SK-N-SH treated with all-trans-retinoic acid at 6 μM for 48 hours (cell line): ENCODE measurements at regions not wholly inside any gene's neighbourhood (a gene's known extent, or its start where the extent isn't known, plus 50 kb on each side); places are given as distances from the start of the nearest gene placed in this dataset.

Source experiments
- ATAC-seq: fragments of 200-7000 bp; cut with Tn5 transposase; 3 replicates; pipeline ENCODE4 v1.9.1; 2020; ENCODE audit warnings: mild to moderate bottlenecking, moderate library complexity
- ARNTL ChIP-seq: fragments of 450-650 bp; formaldehyde crosslinking; IDR thresholded peaks from 2 replicates; pipeline ENCODE4 v1.5.0; 2020; ENCODE audit warnings: low read depth, mild to moderate bottlenecking, moderate library complexity, borderline replicate concordance
- BACH2 ChIP-seq: fragments of 250-450 bp; sonication (Bioruptor Pico); IDR thresholded peaks from 2 replicates; pipeline ENCODE4 v1.9.0; 2021; ENCODE audit warnings: mild to moderate bottlenecking, borderline replicate concordance
- CREB5 ChIP-seq: fragments of 250-450 bp; sonication (Bioruptor Pico); IDR thresholded peaks from 2 replicates; pipeline ENCODE4 v1.5.1; 2020; ENCODE audit warnings: low read depth, mild to moderate bottlenecking, moderate library complexity
- CSDC2 ChIP-seq: fragments of 250-450 bp; sonication (Bioruptor Pico); IDR thresholded peaks from 2 replicates; pipeline ENCODE4 v1.5.0; 2020; ENCODE audit warnings: mild to moderate bottlenecking, moderate library complexity
- CSRNP3 ChIP-seq: fragments of 250-450 bp; sonication (Bioruptor Pico); IDR thresholded peaks from 2 replicates; pipeline ENCODE4 v1.5.1; 2021; ENCODE audit warnings: mild to moderate bottlenecking, moderate library complexity
- GLIS3 ChIP-seq: fragments of 250-450 bp; sonication (Bioruptor Pico); IDR thresholded peaks from 2 replicates; pipeline ENCODE4 v1.5.0; 2020; ENCODE audit warnings: mild to moderate bottlenecking, moderate library complexity
- ISL1 ChIP-seq: fragments of 250-450 bp; sonication (Bioruptor Pico); IDR thresholded peaks from 2 replicates; pipeline ENCODE4 v2.1.2; 2022; ENCODE audit warnings: mild to moderate bottlenecking, moderate library complexity
- OSR1 ChIP-seq: fragments of 250-450 bp; sonication (Bioruptor Pico); IDR thresholded peaks from 2 replicates; pipeline ENCODE4 v1.8.0; 2022; ENCODE audit warnings: moderate library complexity, mild to moderate bottlenecking, inconsistent platforms
- POU6F1 ChIP-seq: fragments of 250-450 bp; sonication (Bioruptor Pico); IDR thresholded peaks from 2 replicates; pipeline ENCODE4 v1.8.0; 2021; ENCODE audit warnings: low read depth, mild to moderate bottlenecking, moderate library complexity, borderline replicate concordance
- SNAI2 ChIP-seq: fragments of 250-450 bp; sonication (Bioruptor Pico); IDR thresholded peaks from 2 replicates; pipeline ENCODE4 v1.5.0; 2020; ENCODE audit warnings: mild to moderate bottlenecking, moderate library complexity
- TCF4 ChIP-seq: fragments of 250-450 bp; sonication (Bioruptor Pico); IDR thresholded peaks from 2 replicates; pipeline ENCODE4 v1.8.0; 2021; ENCODE audit warnings: mild to moderate bottlenecking, moderate library complexity, borderline replicate concordance
- TOX ChIP-seq: fragments of 250-450 bp; sonication (Bioruptor Pico); IDR thresholded peaks from 2 replicates; pipeline ENCODE4 v1.8.0; 2021; ENCODE audit warnings: mild to moderate bottlenecking, moderate library complexity, borderline replicate concordance
- ZC3H10 ChIP-seq: fragments of 250-450 bp; sonication (Bioruptor Pico); IDR thresholded peaks from 2 replicates; pipeline ENCODE4 v1.5.1; 2021; ENCODE audit warnings: mild to moderate bottlenecking, moderate library complexity
- ZFP3 ChIP-seq: fragments of 250-450 bp; sonication (Bioruptor Pico); IDR thresholded peaks from 2 replicates; pipeline ENCODE4 v1.5.0; 2020; ENCODE audit warnings: mild to moderate bottlenecking, moderate library complexity
- ZFP30 ChIP-seq: fragments of 450-650 bp; formaldehyde crosslinking; IDR thresholded peaks from 2 replicates; pipeline ENCODE4 v1.5.0; 2022; ENCODE audit warnings: mild to moderate bottlenecking, moderate library complexity
- ZNF565 ChIP-seq: fragments of 450-650 bp; formaldehyde crosslinking; conservative IDR thresholded peaks from 2 replicates; pipeline ENCODE4 v1.5.0; 2020; ENCODE audit warnings: low read depth, mild to moderate bottlenecking, moderate library complexity
- ZNF70 ChIP-seq: fragments of 450-650 bp; formaldehyde crosslinking; IDR thresholded peaks from 2 replicates; pipeline ENCODE4 v1.5.0; 2020; ENCODE audit warnings: mild to moderate bottlenecking, moderate library complexity
- ZNF8 ChIP-seq: fragments of 450-650 bp; formaldehyde crosslinking; IDR thresholded peaks from 2 replicates; pipeline ENCODE4 v1.5.0; 2020; ENCODE audit warnings: mild to moderate bottlenecking, moderate library complexity
- TF ChIP-seq, protein P1 (sequence below): fragments of 250-450 bp; sonication (Bioruptor Pico); IDR thresholded peaks from 2 replicates; pipeline ENCODE4 v1.8.0; 2020; ENCODE audit warnings: mild to moderate bottlenecking, moderate library complexity, borderline replicate concordance
- TF ChIP-seq, protein P2 (sequence below): fragments of 250-450 bp; sonication (Bioruptor Pico); IDR thresholded peaks from 2 replicates; pipeline ENCODE4 v1.5.0; 2020; ENCODE audit warnings: mild to moderate bottlenecking, moderate library complexity

- TF ChIP-seq POU6F1 (CRISPR knock-in tag), result no peak
- TF ChIP-seq, protein P1, sequence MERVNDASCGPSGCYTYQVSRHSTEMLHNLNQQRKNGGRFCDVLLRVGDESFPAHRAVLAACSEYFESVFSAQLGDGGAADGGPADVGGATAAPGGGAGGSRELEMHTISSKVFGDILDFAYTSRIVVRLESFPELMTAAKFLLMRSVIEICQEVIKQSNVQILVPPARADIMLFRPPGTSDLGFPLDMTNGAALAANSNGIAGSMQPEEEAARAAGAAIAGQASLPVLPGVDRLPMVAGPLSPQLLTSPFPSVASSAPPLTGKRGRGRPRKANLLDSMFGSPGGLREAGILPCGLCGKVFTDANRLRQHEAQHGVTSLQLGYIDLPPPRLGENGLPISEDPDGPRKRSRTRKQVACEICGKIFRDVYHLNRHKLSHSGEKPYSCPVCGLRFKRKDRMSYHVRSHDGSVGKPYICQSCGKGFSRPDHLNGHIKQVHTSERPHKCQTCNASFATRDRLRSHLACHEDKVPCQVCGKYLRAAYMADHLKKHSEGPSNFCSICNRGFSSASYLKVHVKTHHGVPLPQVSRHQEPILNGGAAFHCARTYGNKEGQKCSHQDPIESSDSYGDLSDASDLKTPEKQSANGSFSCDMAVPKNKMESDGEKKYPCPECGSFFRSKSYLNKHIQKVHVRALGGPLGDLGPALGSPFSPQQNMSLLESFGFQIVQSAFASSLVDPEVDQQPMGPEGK, result no peak
- TF ChIP-seq, all 23 proteins: peak for 0
Measured at GRCh38 chr3:145882436-145882835, 278.5 kb downstream of the PLOD2 start (continued).

DNA sequence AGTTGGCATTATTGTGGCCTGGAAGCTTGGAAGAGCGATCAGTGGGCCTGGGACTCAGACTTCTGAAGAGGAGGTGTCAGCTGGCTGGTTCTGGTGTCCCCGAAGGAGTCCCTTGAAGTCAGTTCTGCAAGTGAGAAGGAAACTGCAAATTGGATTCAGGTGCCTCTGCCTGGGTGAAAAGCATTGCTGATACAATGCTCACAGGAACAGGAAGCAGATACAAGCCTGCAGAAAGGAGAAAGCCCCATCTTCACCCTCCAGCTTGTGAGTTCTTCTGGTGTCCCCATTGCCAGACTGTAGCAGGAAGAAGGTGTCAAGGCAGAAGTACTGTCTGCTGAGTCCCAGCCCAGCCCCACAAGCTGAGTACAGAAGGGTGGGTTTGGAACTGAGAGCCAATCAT, 271.3 kb downstream of the PLOD2 start:
- no peak for ATAC-seq
- no peak for TF ChIP-seq BACH2 (CRISPR knock-in tag)
- TF ChIP-seq, all 23 proteins: peak for 0

DNA sequence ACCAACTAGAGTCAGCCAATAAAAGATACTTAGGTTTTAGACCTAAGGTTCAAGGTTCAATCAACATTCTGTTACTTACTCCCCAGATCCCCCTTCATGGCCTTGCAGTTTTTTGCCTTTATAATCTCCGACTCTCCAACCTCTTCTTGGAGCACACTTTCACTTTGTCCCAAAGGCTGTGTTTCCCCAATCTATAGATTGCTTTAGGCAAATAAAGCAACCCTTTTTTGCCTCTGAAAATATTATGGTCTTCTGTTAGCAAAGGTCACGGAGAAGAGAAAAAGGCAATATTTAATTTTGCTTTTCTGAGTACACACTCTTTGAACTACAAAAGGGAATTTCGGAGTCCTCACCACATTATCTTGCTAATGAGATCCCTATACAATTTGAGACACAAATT, 268.1 kb downstream of the PLOD2 start:
- TF ChIP-seq ARNTL (CRISPR knock-in tag) (no peak), ZFP3 (CRISPR knock-in tag) (no peak), ZFP30 (CRISPR knock-in tag) (no peak), BACH2 (CRISPR knock-in tag) (no peak), ZC3H10 (no peak), SNAI2 (CRISPR knock-in tag) (no peak), POU6F1 (CRISPR knock-in tag) (no peak), GLIS3 (CRISPR knock-in tag) (no peak), OSR1 (CRISPR knock-in tag) (no peak), CSRNP3 (CRISPR knock-in tag) (no peak), CREB5 (CRISPR knock-in tag) (no peak), TOX (CRISPR knock-in tag) (no peak), ZNF8 (no peak), ZNF565 (CRISPR knock-in tag) (no peak), TCF4 (CRISPR knock-in tag) (no peak), ISL1 (CRISPR knock-in tag) (no peak), ZNF70 (CRISPR knock-in tag) (no peak), CSDC2 (no peak)
- TF ChIP-seq, protein P1, result no peak
- TF ChIP-seq, protein P2, sequence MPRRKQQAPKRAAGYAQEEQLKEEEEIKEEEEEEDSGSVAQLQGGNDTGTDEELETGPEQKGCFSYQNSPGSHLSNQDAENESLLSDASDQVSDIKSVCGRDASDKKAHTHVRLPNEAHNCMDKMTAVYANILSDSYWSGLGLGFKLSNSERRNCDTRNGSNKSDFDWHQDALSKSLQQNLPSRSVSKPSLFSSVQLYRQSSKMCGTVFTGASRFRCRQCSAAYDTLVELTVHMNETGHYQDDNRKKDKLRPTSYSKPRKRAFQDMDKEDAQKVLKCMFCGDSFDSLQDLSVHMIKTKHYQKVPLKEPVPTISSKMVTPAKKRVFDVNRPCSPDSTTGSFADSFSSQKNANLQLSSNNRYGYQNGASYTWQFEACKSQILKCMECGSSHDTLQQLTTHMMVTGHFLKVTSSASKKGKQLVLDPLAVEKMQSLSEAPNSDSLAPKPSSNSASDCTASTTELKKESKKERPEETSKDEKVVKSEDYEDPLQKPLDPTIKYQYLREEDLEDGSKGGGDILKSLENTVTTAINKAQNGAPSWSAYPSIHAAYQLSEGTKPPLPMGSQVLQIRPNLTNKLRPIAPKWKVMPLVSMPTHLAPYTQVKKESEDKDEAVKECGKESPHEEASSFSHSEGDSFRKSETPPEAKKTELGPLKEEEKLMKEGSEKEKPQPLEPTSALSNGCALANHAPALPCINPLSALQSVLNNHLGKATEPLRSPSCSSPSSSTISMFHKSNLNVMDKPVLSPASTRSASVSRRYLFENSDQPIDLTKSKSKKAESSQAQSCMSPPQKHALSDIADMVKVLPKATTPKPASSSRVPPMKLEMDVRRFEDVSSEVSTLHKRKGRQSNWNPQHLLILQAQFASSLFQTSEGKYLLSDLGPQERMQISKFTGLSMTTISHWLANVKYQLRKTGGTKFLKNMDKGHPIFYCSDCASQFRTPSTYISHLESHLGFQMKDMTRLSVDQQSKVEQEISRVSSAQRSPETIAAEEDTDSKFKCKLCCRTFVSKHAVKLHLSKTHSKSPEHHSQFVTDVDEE (CRISPR knock-in tag), result no peak
- ATAC-seq, result no peak
